NCI-H2196 (cell line): ENCODE measurements at regions not wholly inside any gene's neighbourhood (a gene's known extent, or its start where the extent isn't known, plus 50 kb on each side); places are given as distances from the start of the nearest gene placed in this dataset.
"Not testable (repeated sequence)": the region's sequence is repeated elsewhere in the genome, so short reads cannot be mapped to it uniquely, and the experiment has no call there.

Source experiments
- DNase-seq: peaks from one replicate; lab custom pipeline; 2025; ENCODE audit not compliant: unreplicated experiment; lab: John Stamatoyannopoulos, UW

- DNase-seq, result no peak
Observed at GRCh38 chr6:55957961-55958422, 82.6 kb upstream of the BMP5 start.

DNA sequence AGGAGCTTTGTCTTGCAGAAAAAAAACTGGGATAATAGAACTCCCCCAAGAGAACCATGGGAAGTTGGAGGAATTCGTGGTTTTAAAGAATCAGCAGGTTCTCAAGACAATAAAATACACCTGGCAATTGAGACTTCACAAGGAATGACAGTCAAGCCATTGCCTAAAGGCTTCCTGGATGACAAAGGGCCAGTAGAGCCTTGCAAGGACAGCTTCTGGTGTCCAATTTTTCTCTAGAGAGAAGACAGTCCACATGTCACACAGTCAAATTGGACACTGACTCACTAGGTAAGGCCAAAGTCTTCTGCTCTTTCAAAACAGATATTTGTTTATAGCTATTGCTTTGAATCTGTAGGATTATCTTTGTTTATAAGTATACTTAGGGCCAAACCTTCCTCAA is 80.3 kb upstream of the BMP5 start:
- no peak for DNase-seq

DNA sequence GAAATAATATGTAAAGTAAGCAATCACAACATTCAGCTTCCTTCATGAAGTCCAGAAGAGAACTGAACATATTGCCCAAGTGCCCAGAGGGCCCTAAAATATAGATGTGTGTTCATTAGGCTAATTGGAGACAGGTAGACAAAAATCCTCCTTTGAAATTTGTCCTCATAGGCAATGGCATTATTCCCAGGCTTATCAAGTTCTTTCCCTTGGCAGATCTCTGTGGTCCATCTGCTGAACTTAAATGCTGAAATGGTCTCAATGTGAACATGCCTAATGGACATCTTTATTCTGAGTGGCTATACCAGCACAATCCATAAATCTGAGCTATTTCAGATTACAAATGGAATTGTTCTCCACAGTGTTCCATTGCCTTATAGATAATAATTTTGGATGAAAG is 79.0 kb upstream of the BMP5 start:
- DNase-seq, result no peak

DNA sequence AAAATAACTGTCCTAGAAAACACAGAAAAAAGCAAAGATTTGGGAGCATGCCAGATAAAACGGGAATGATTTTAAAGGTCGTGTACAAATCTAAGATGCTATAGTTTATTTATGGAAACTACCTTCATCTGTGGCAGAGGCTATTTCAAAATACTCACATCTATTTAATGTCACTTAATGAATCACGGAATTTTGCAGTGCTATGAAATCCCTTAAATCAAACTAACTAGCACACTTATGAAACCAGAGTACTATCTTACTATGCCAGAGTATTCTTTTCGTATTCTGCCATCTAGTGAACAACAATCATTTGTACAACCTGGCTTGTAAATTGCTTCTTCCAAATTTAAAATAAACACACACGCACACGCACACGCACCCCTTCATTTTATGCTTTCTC is 77.9 kb upstream of the BMP5 start:
- DNase-seq, result no peak

GRCh38 chr6:55950071-55950814 is 74.9 kb upstream of the BMP5 start:
- no peak for DNase-seq

GRCh38 chr6:55943329-55943728 is 67.9 kb upstream of the BMP5 start:
- DNase-seq, result no peak

- no peak for DNase-seq
Observed at GRCh38 chr6:55941702-55942101, 66.3 kb upstream of the BMP5 start.

- no peak for DNase-seq
Observed at GRCh38 chr6:55937951-55938690, 62.7 kb upstream of the BMP5 start.

DNA sequence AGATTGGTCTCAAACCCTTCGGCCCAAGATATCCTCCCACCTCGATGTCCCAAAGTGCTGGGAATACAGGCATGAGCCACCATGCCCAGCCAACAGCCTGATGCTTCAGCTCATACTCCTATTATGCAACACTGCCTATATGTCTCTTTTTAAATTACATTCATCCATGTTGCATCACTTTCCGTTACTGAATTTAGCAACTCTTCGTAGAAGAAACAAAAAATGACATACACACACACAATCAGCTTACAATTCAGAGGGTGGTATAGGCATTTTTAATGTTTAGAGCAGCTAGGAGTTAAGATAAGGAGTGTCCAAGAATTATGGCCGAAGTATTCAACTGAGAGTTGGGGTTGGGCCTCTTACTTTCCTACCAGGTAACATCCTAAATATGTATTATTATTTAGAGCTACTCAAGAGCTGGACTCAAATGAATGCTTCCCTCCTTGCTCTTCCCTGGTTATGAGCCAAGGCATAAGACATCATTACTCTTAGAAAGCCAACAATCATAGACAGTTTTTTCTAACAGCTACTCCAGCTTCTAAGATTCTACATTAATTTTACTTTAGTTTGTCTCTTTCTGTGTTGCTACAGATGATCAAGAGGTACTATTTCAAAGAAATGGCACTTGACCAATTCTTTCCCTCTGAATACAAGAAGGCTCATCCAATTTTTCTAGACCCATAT is 62.0 kb upstream of the BMP5 start:
- DNase-seq, result no peak

GRCh38 chr6:55931101-55931500 is 55.7 kb upstream of the BMP5 start:
- no peak for DNase-seq

- DNase-seq, result not testable (repeated sequence)
Observed at GRCh38 chr6:55927713-55928112, 52.3 kb upstream of the BMP5 start.

DNA sequence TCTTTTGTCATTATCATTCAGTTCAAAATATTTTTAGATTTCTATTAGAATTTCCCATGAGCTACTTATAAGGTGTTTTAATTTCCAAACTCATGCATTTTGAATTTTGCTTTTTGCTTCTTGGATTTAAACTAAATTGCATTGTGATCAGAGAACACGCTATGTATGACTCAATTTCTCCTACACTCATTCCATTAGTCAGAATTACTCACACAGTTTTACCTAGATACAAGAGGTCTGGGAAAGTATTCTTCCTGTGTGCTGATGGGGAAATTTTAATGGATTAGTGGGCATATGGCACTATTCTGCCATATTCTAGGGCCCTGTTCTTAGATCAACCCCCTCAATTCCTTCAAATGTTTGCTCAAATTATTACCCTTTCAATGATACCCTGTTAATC is 49.9 kb upstream of the BMP5 start:
- DNase-seq, result no peak
